DND-41 (cell line): ENCODE measurements at regions not wholly inside any gene's neighbourhood (a gene's known extent, or its start where the extent isn't known, plus 50 kb on each side); places are given as distances from the start of the nearest gene placed in this dataset.

Source experiments
- ATAC-seq: fragments of 200-7000 bp; cut with Tn5 transposase; 3 replicates; pipeline ENCODE4 v1.9.1; 2021; ENCODE audit warnings: low read depth; ENCODE audit not compliant: insufficient read depth
- DNase-seq: peaks from one replicate; pipeline ENCODE4 v3.0.0-alpha.2; 2020
- H2AFZ ChIP-seq: 2 replicates; pipeline ENCODE4 v1.6.0; 2012; ENCODE audit warnings: low read depth, low read length
- H3K27ac ChIP-seq: 2 replicates; pipeline ENCODE4 v1.5.1; 2012; ENCODE audit warnings: low read length, inconsistent platforms
- H3K27me3 ChIP-seq: fragments of 200-600 bp; sonication (generic); 2 replicates; pipeline ENCODE4 v1.6.0; 2012; ENCODE audit warnings: low read length, mild to moderate bottlenecking, inconsistent platforms; ENCODE audit not compliant: insufficient read depth, poor library complexity
- H3K36me3 ChIP-seq: 2 replicates; pipeline ENCODE4 v1.5.1; 2012; ENCODE audit warnings: low read length, inconsistent platforms; ENCODE audit not compliant: insufficient read depth
- H3K4me1 ChIP-seq: 2 replicates; pipeline ENCODE4 v1.5.1; 2012; ENCODE audit warnings: mild to moderate bottlenecking, low read length; ENCODE audit not compliant: insufficient read depth
- H3K4me2 ChIP-seq: 2 replicates; pipeline ENCODE4 v1.6.0; 2012; ENCODE audit warnings: mild to moderate bottlenecking, moderate library complexity, low read length, inconsistent platforms; ENCODE audit not compliant: insufficient read depth
- H3K4me3 ChIP-seq, 2 experiments: fragments of 200-600 bp in 1 of 2; shearing (Covaris generic) in 1 of 2; 2 replicates each; pipeline ENCODE4 v1.5.1; 2012 to 2016; ENCODE audit warnings: inconsistent platforms in 2 of 2, low read length in 2 of 2, mild to moderate bottlenecking in 2 of 2, low read depth in 1 of 2, moderate library complexity in 1 of 2
- H3K79me2 ChIP-seq: 2 replicates; pipeline ENCODE4 v1.6.0; 2012; ENCODE audit warnings: low read length, inconsistent platforms; ENCODE audit not compliant: insufficient read depth
- H3K9ac ChIP-seq: 2 replicates; pipeline ENCODE4 v1.6.0; 2012; ENCODE audit warnings: low read depth, mild to moderate bottlenecking, inconsistent platforms, low read length, moderate library complexity
- H3K9me3 ChIP-seq: 2 replicates; pipeline ENCODE4 v1.5.1; 2012; ENCODE audit warnings: low read length, moderate library complexity, mild to moderate bottlenecking, inconsistent platforms; ENCODE audit not compliant: insufficient read depth, severe bottlenecking
- H4K20me1 ChIP-seq: 2 replicates; pipeline ENCODE4 v1.6.0; 2012; ENCODE audit warnings: low read length; ENCODE audit not compliant: insufficient read depth
- EZH2 ChIP-seq: IDR thresholded peaks from 3 replicates; pipeline ENCODE4 v1.6.1; 2012; ENCODE audit warnings: borderline replicate concordance, low read depth, mild to moderate bottlenecking, moderate library complexity, low read length, inconsistent platforms; ENCODE audit not compliant: severe bottlenecking
- TF ChIP-seq, protein P1 (sequence below): IDR thresholded peaks from 2 replicates; pipeline ENCODE4 v1.5.1; 2012; ENCODE audit warnings: borderline replicate concordance, low read length, moderate library complexity, mild to moderate bottlenecking; ENCODE audit not compliant: poor library complexity, severe bottlenecking; ENCODE audit errors: extremely low read depth

DNA sequence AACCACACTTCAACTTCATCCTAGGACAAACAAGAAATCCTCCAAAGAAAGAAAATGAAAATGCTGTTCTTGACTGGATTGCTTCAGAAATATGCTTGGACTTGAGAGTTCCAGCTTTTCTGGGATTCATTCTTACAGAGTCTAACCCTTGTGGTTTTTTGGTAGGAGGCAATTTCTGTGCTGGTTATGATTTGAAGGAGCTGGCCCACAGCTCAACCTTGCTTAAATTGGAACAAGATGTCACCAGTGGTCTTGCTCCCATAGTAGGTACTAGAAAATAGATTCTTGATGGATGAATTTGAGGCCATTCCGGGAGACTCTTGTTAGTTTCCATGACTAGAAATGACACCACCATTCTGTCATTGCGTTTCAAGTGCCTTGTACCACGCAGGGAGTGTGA, 54.3 kb upstream of the BMP6 start:
- Histone ChIP-seq H3K36me3 (no peaks in the 10 kb centered on the region), H3K9me3 (no peaks in the 10 kb centered on the region), H3K4me3 (no peak overlapping the region), H2AFZ (no peak overlapping the region), H3K9ac (no peak overlapping the region), H3K4me2 (no peak overlapping the region), H4K20me1 (no peaks in the 10 kb centered on the region), H3K27me3 (peaks cover 6% of the 10 kb centered on the region), H3K79me2 (no peaks in the 10 kb centered on the region), H3K27ac (no peak overlapping the region), H3K4me1 (no peaks in the 10 kb centered on the region)
- TF ChIP-seq EZH2 = no peak
- TF ChIP-seq, protein P1, sequence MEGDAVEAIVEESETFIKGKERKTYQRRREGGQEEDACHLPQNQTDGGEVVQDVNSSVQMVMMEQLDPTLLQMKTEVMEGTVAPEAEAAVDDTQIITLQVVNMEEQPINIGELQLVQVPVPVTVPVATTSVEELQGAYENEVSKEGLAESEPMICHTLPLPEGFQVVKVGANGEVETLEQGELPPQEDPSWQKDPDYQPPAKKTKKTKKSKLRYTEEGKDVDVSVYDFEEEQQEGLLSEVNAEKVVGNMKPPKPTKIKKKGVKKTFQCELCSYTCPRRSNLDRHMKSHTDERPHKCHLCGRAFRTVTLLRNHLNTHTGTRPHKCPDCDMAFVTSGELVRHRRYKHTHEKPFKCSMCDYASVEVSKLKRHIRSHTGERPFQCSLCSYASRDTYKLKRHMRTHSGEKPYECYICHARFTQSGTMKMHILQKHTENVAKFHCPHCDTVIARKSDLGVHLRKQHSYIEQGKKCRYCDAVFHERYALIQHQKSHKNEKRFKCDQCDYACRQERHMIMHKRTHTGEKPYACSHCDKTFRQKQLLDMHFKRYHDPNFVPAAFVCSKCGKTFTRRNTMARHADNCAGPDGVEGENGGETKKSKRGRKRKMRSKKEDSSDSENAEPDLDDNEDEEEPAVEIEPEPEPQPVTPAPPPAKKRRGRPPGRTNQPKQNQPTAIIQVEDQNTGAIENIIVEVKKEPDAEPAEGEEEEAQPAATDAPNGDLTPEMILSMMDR = no peak
- DNase-seq = no peak
- no peak for ATAC-seq

DNA sequence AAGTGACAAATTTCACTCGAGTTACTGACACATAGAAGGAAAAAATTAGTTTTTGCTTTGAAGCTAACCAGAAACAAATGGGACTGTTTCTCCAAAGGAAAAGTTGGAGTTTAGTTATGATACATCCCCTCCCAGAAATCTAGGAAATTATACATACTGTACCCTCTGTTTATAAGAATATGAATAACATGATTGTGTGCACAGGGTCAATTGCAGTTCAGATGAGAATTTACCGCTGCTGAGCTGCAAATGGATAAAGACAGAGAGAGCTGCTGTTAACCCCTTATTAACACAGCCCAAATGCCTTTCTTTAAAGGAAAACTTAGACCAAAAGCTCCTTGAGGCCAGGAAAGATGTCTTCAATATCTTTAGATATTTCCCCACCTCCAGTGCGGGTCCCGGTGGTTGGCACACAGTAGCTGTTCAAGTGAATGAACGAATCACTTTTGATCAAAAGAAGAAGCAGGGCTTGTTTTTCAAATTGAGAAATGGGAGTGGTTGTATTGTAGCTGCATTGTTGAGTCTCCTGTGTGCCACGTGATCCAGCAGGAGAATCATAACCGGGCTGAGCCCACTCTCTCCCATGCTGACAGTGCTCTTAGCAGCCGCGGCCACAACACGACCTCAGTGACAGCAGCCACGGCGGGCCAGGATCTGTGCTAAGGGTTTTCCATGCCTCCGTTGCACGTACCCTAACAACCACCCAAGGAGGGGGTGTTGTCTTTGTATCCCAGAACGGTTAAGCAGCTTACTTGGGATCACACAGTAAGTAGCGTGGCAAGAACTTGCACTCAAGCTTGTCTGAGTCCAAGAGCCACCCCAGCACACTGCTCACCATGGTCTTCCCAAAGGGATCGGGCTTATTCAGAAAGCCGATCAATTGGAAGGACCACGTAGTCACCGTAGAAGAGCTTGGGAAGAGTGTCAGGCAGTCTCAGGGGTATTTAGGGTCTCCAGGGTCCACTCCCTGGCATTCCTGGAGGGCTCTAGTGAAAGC, 53.5 kb upstream of the BMP6 start:
- Histone ChIP-seq H3K4me3 (no peak overlapping the region), H3K4me1 (no peaks in the 10 kb centered on the region), H2AFZ (no peak overlapping the region), H3K9ac (no peak overlapping the region), H3K79me2 (no peaks in the 10 kb centered on the region), H3K9me3 (no peaks in the 10 kb centered on the region), H3K36me3 (no peaks in the 10 kb centered on the region), H3K4me2 (no peak overlapping the region), H3K27ac (no peak overlapping the region), H4K20me1 (no peaks in the 10 kb centered on the region), H3K27me3 (peaks cover 6% of the 10 kb centered on the region)
- TF ChIP-seq EZH2 = no peak
- TF ChIP-seq, protein P1 = no peak
- ATAC-seq = no peak
- DNase-seq = no peak

DNA sequence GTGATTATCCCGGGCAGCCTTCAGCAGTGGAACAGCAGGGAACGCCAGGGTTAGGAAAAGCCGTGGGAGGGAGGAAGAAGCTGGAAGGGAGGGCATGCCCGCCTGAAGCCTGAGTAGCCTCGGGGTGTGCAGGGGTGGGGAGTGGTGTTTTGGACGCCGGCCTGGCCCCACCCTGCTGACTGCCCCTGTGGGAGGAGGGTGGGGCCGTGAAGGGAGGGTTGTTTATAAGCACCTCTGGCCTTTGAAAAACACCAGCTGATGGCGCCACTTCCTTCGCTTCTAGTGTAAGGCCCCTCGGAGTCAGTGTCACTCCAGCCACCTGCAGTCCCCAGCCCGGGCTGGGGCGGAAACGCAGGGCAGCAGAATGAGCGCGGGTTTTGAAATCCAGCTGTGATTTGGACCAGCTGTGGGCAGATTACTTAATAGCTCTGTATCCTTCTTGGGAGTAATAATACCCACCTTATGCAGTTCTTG, 52.8 kb upstream of the BMP6 start:
- Histone ChIP-seq H3K4me1 (no peaks in the 10 kb centered on the region), H4K20me1 (no peaks in the 10 kb centered on the region), H3K79me2 (no peaks in the 10 kb centered on the region), H3K4me2 (no peak overlapping the region), H3K4me3 (no peak overlapping the region), H3K27me3 (peaks cover 2% of the 10 kb centered on the region), H3K36me3 (no peaks in the 10 kb centered on the region), H3K9ac (no peak overlapping the region), H2AFZ (no peak overlapping the region), H3K27ac (no peak overlapping the region), H3K9me3 (no peaks in the 10 kb centered on the region)
- DNase-seq = no peak
- TF ChIP-seq EZH2 = no peak
- TF ChIP-seq, protein P1 = no peak
- ATAC-seq = no peak
